Right lobe of liver (tissue), 6 donors: ENCODE measurements at regions not wholly inside any gene's neighbourhood (a gene's known extent, or its start where the extent isn't known, plus 50 kb on each side); places are given as distances from the start of the nearest gene placed in this dataset.

Experiments
- ATAC-seq, 4 donors: fragments of 200-7000 bp; cut with Tn5 transposase; one replicate each; pipeline ENCODE4 v1.9.1; 2020; ENCODE audit warnings: mild to moderate bottlenecking in 4 of 4, moderate library complexity in 4 of 4
- DNase-seq, 3 donors: peaks; one replicate each; pipeline ENCODE4 v3.0.0-alpha.2; 2020
- H3K27ac ChIP-seq, 3 donors: fragments of 200-600 bp; one replicate each; pipeline ENCODE4 v1.8.0; 2022
- H3K27me3 ChIP-seq, 2 donors: fragments of 200-600 bp; one replicate each; pipeline ENCODE4 v1.8.0; 2022
- H3K36me3 ChIP-seq, 4 donors: fragments of 200-600 bp; sonication (generic) in 1 of 4; one replicate each; pipeline versions ENCODE4 v1.5.1 to v1.8.0; 2017 to 2022; ENCODE audit warnings: control low read depth in 1 of 4
- H3K4me1 ChIP-seq, 4 donors: fragments of 200-600 bp; sonication (generic) in 1 of 4; one replicate each; pipeline versions ENCODE4 v1.5.1 to v1.8.0; 2017 to 2022; ENCODE audit warnings: control low read depth in 1 of 4
- H3K4me3 ChIP-seq, 3 donors: fragments of 200-600 bp; one replicate each; pipeline ENCODE4 v1.8.0; 2022
- H3K9me3 ChIP-seq, 4 donors: fragments of 200-600 bp; sonication (generic) in 1 of 4; one replicate each; pipeline versions ENCODE4 v1.5.1 to v1.8.0; 2017 to 2022; ENCODE audit warnings: control low read depth in 1 of 4
- POLR2A ChIP-seq: fragments of 450-650 bp; IDR thresholded peaks from one replicate; pipeline ENCODE4 v1.6.1; 2017; ENCODE audit warnings: antibody characterized with exemption, mild to moderate bottlenecking
- WGBS: methylation state at CpG from one replicate; pipeline ENCODE4 v1.1.6; 2018; ENCODE audit warnings: low coverage, low lambda C conversion rate; ENCODE audit not compliant: insufficient coverage; ENCODE audit errors: missing lambda C conversion rate; 5-methylcytosine and 5-hydroxymethylcytosine counted together
- intact Hi-C, 2 donors: fragments of 100-400 bp; cut with DNase I; formaldehyde crosslinking; loops; one replicate each; pipeline versions ENCODE4 v1.11.2 to v1.14.1; 2022
- TF ChIP-seq, protein P1 (sequence below), 4 donors: fragments of 200-600 bp in 3 of 4; fragments of 450-650 bp in 1 of 4; IDR thresholded peaks; one replicate each; pipeline versions ENCODE4 v1.5.1 to v1.8.0; 2016 to 2022; ENCODE audit warnings: antibody characterized with exemption in 4 of 4, mild to moderate bottlenecking in 2 of 4
- donor health status: DM: no; HTN: yes; CAD: no.
- donor health status: DM: no; HTN: no; CAD: no.
- donor health status: DM: no; HTN: no; CAD: no.
- donor health status: DM: no; HTN: yes; CAD: no.
- donor health status: DM: no; HTN: yes; CAD: no.

DNA sequence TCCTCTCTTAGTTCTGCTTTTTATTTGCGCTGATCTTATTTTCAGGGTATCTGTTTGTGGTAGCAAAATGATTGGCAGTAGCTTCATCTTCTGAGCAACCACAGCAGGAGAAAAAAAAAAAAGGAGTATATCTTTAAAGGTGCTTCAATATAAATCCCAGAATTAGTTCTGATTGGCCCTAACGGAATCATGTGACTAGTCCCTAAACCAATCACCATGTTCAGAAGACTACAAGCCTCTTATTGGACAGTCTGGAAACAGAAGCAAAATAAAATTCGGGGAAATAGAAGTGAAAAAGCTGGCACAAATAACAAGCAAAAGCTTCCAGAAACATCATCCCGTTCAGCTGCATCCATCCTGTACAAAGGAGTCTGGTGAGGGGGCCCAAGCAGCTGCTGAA lies 49.9 kb upstream of the PTPRO start:
- Histone ChIP-seq H3K9me3 (no peaks in the 10 kb centered on the region), H3K27me3 (no peaks in the 10 kb centered on the region), H3K4me3 (no peak overlapping the region), H3K27ac (no peak overlapping the region), H3K36me3 (no peaks in the 10 kb centered on the region), H3K4me1 (no peaks in the 10 kb centered on the region)
- no peak for DNase-seq
- WGBS = 72% methylated on average over 4 of the region's 4 CpGs
- no peak for TF ChIP-seq POLR2A
- TF ChIP-seq, protein P1, sequence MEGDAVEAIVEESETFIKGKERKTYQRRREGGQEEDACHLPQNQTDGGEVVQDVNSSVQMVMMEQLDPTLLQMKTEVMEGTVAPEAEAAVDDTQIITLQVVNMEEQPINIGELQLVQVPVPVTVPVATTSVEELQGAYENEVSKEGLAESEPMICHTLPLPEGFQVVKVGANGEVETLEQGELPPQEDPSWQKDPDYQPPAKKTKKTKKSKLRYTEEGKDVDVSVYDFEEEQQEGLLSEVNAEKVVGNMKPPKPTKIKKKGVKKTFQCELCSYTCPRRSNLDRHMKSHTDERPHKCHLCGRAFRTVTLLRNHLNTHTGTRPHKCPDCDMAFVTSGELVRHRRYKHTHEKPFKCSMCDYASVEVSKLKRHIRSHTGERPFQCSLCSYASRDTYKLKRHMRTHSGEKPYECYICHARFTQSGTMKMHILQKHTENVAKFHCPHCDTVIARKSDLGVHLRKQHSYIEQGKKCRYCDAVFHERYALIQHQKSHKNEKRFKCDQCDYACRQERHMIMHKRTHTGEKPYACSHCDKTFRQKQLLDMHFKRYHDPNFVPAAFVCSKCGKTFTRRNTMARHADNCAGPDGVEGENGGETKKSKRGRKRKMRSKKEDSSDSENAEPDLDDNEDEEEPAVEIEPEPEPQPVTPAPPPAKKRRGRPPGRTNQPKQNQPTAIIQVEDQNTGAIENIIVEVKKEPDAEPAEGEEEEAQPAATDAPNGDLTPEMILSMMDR (IDR thresholded peaks at IDR 0.05) = no peak
- no peak for ATAC-seq
- intact Hi-C loops = loop anchor here (10.0 kb wide), 2 partner anchors 242 to 252 kb away; no protein-coding TSS in a partner anchor
